Peyer's patch (tissue), 4 donors: ENCODE measurements at regions not wholly inside any gene's neighbourhood (a gene's known extent, or its start where the extent isn't known, plus 50 kb on each side); places are given as distances from the start of the nearest gene placed in this dataset.

ENCODE experiments used
- POLR2A ChIP-seq, 2 donors: fragments of 450-650 bp; IDR thresholded peaks; one replicate each; pipeline ENCODE4 v1.5.1; 2017; ENCODE audit warnings: antibody characterized with exemption in 2 of 2, mild to moderate bottlenecking in 2 of 2, moderate library complexity in 2 of 2
- TF ChIP-seq, protein P1 (sequence below), 6 experiments: fragments of 450-650 bp in 4 of 6; fragments of 200-600 bp in 2 of 6; sonication (generic) in 1 of 6; IDR thresholded peaks; one replicate each; pipeline ENCODE4 v1.5.1; 2017 to 2019; ENCODE audit warnings: antibody characterized with exemption in 6 of 6, mild to moderate bottlenecking in 3 of 6, moderate library complexity in 1 of 6

- TF ChIP-seq, protein P1, sequence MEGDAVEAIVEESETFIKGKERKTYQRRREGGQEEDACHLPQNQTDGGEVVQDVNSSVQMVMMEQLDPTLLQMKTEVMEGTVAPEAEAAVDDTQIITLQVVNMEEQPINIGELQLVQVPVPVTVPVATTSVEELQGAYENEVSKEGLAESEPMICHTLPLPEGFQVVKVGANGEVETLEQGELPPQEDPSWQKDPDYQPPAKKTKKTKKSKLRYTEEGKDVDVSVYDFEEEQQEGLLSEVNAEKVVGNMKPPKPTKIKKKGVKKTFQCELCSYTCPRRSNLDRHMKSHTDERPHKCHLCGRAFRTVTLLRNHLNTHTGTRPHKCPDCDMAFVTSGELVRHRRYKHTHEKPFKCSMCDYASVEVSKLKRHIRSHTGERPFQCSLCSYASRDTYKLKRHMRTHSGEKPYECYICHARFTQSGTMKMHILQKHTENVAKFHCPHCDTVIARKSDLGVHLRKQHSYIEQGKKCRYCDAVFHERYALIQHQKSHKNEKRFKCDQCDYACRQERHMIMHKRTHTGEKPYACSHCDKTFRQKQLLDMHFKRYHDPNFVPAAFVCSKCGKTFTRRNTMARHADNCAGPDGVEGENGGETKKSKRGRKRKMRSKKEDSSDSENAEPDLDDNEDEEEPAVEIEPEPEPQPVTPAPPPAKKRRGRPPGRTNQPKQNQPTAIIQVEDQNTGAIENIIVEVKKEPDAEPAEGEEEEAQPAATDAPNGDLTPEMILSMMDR (IDR thresholded peaks at IDR 0.05): no peak
- no peak for TF ChIP-seq POLR2A (IDR thresholded peaks at IDR 0.05)
Observed at GRCh38 chr4:82215039-82215438, 158.8 kb downstream of the HNRNPD start.
